Calu3 (cell line): ENCODE measurements at regions not wholly inside any gene's neighbourhood (a gene's known extent, or its start where the extent isn't known, plus 50 kb on each side); places are given as distances from the start of the nearest gene placed in this dataset.
A peak's percentile ranks its signal among the peaks of the same experiment; 100 is the strongest.

Source experiments
- BruUV-seq: library from RNA; stranded (reverse); fragments of 400-500 nt; replicated peaks from 2 replicates; lab custom pipeline; 2021; lab: Mats Ljungman, UMichigan
- CTCF ChIA-PET: fragments of 300-600 bp; sonication (Branson Sonifier 250); formaldehyde crosslinking; loops from one replicate; lab custom pipeline; 2022; ENCODE audit warnings: antibody characterized with exemption; lab: Charles Lee
- DNase-seq: peaks from one replicate; pipeline ENCODE4 v3.0.0; 2022
- H3K27ac Mint-ChIP-seq: one replicate; pipeline ENCODE4 v1.8.0; 2022; ENCODE audit warnings: mixed read lengths; ENCODE audit not compliant: unreplicated experiment
- H3K27me3 Mint-ChIP-seq: one replicate; pipeline ENCODE4 v1.8.0; 2022; ENCODE audit warnings: mixed read lengths; ENCODE audit not compliant: unreplicated experiment
- H3K36me3 Mint-ChIP-seq: one replicate; pipeline ENCODE4 v1.8.0; 2022; ENCODE audit warnings: mild to moderate bottlenecking, moderate library complexity, mixed read lengths; ENCODE audit not compliant: insufficient read depth, unreplicated experiment
- H3K4me1 Mint-ChIP-seq: one replicate; pipeline ENCODE4 v1.8.0; 2022; ENCODE audit warnings: mild to moderate bottlenecking, low read depth, mixed read lengths; ENCODE audit not compliant: unreplicated experiment
- H3K4me3 Mint-ChIP-seq: one replicate; pipeline ENCODE4 v1.8.0; 2022; ENCODE audit warnings: mild to moderate bottlenecking, low read depth, moderate library complexity, mixed read lengths; ENCODE audit not compliant: unreplicated experiment
- H3K9me3 Mint-ChIP-seq: one replicate; pipeline ENCODE4 v1.8.0; 2022; ENCODE audit warnings: low read depth, mixed read lengths; ENCODE audit not compliant: unreplicated experiment
- CTCF ChIP-seq: fragments of 200-600 bp; IDR thresholded peaks from one replicate; pipeline ENCODE4 v1.8.0; 2022; ENCODE audit warnings: antibody characterized with exemption; ENCODE audit not compliant: unreplicated experiment
- intact Hi-C: fragments of 100-400 bp; cut with micrococcal nuclease; formaldehyde crosslinking; loops from one replicate; pipeline ENCODE4 v1.10.0; 2022; ENCODE audit not compliant: unreplicated experiment

- CTCF ChIA-PET, result interaction anchor here (1.8 kb wide), 1 partner anchor 374 kb away, joined by 11 read pairs; no protein-coding TSS in a partner anchor
- Mint-ChIP-seq H3K4me1 (no peaks in the 10 kb centered on the region), H3K27ac (no peak overlapping the region), H3K9me3 (no peaks in the 10 kb centered on the region), H3K36me3 (no peaks in the 10 kb centered on the region), H3K4me3 (no peak overlapping the region), H3K27me3 (no peaks in the 10 kb centered on the region)
- no TSS peak for BruUV-seq
- DNase-seq, result peak; percentile 46
- TF ChIP-seq CTCF, result peak; percentile 47
- intact Hi-C loops, result loop anchor here (1.0 to 5.0 kb wide), 3 partner anchors 181 to 374 kb away; no protein-coding TSS in a partner anchor
Observed at GRCh38 chr6:78436335-78436734, 431.0 kb upstream of the IRAK1BP1 start.

GRCh38 chr6:78438135-78438534 lies 429.2 kb upstream of the IRAK1BP1 start:
- Mint-ChIP-seq H3K4me3 (no peak overlapping the region), H3K4me1 (no peaks in the 10 kb centered on the region), H3K27me3 (no peaks in the 10 kb centered on the region), H3K9me3 (no peaks in the 10 kb centered on the region), H3K27ac (no peak overlapping the region), H3K36me3 (no peaks in the 10 kb centered on the region)
- no peak for DNase-seq
- no peak for TF ChIP-seq CTCF
- CTCF ChIA-PET, result interaction anchor here (0.6 kb wide), 1 partner anchor 14 kb away, joined by 4 read pairs; no protein-coding TSS in a partner anchor
- BruUV-seq, result no TSS peak
- intact Hi-C loops, result loop anchor here (5.0 kb wide), 1 partner anchor 179 kb away; no protein-coding TSS in a partner anchor

DNA sequence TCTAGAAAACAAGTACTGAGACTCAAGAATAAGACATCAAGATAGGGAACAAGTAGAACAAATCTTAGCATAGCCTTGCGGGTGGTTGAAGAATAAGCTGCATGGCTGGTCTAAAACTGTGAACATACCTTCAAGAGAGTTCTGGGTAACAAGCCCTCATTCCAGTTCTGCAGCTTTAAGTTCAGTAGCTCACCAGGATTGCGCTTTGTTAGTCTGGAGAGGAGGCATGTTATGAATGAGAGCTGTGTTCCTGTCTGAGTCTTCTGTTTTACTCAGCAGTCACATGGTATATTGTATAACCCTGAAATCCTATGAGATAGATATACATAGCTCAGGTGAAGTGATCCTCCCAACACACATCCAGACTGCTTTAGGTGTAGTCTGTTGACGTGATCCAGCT lies 406.6 kb upstream of the IRAK1BP1 start:
- TF ChIP-seq CTCF, result no peak
- CTCF ChIA-PET, result no interaction called here
- Mint-ChIP-seq H3K27me3 (no peaks in the 10 kb centered on the region), H3K4me1 (peaks cover 13% of the 10 kb centered on the region), H3K9me3 (peaks cover 6% of the 10 kb centered on the region), H3K27ac (no peak overlapping the region), H3K4me3 (no peak overlapping the region), H3K36me3 (no peaks in the 10 kb centered on the region)
- BruUV-seq, result no TSS peak
- DNase-seq, result peak; percentile 14
- intact Hi-C loops, result no loop called here

- peaks cover 2% of the 10 kb centered on the region for H3K9me3 Mint-ChIP-seq
- H3K4me1 Mint-ChIP-seq, result peaks cover 13% of the 10 kb centered on the region
- H3K27ac Mint-ChIP-seq, result no peak overlapping the region
- intact Hi-C loops, result no loop called here
- H3K4me3 Mint-ChIP-seq, result no peak overlapping the region
- DNase-seq, result peak; percentile 2
- TF ChIP-seq CTCF, result no peak
- H3K36me3 Mint-ChIP-seq, result no peaks in the 10 kb centered on the region
- no peaks in the 10 kb centered on the region for H3K27me3 Mint-ChIP-seq
- BruUV-seq, result no TSS peak
- CTCF ChIA-PET, result interaction anchor here (1.3 kb wide), 1 partner anchor 20 kb away, joined by 3 read pairs; no protein-coding TSS in a partner anchor
Observed at GRCh38 chr6:78462728-78463127, 404.6 kb upstream of the IRAK1BP1 start.
